Ascending aorta (tissue), 2 donors: ENCODE measurements at regions not wholly inside any gene's neighbourhood (a gene's known extent, or its start where the extent isn't known, plus 50 kb on each side); places are given as distances from the start of the nearest gene placed in this dataset.

Experiments used
- DNase-seq, 2 donors: peaks; one replicate each; pipeline ENCODE4 v3.0.0-alpha.2; 2019; ENCODE audit warnings: low spot score in 2 of 2
- H3K27ac ChIP-seq, 2 donors: fragments of 200-600 bp; sonication (generic); one replicate each; pipeline ENCODE4 v1.5.1; 2016 to 2017; ENCODE audit warnings: mild to moderate bottlenecking in 1 of 2
- H3K27me3 ChIP-seq: fragments of 200-600 bp; sonication (generic); one replicate; pipeline ENCODE4 v1.5.1; 2017
- H3K36me3 ChIP-seq, 2 donors: fragments of 200-600 bp; sonication (generic); one replicate each; pipeline ENCODE4 v1.5.1; 2016
- H3K4me1 ChIP-seq, 2 donors: fragments of 200-600 bp; sonication (generic); one replicate each; pipeline ENCODE4 v1.5.1; 2016 to 2017; ENCODE audit warnings: mild to moderate bottlenecking in 1 of 2
- H3K4me3 ChIP-seq, 2 donors: fragments of 200-600 bp; sonication (generic); one replicate each; pipeline ENCODE4 v1.5.1; 2016 to 2017; ENCODE audit warnings: mild to moderate bottlenecking in 1 of 2
- H3K9me3 ChIP-seq, 2 donors: fragments of 200-600 bp; sonication (generic); one replicate each; pipeline ENCODE4 v1.5.1; 2016
- intact Hi-C: fragments of 100-400 bp; cut with DNase I; formaldehyde crosslinking; loops from one replicate; pipeline ENCODE4 v1.15.1; 2023
- TF ChIP-seq, protein P1 (sequence below), 3 experiments: fragments of 200-600 bp in 2 of 3; fragments of 450-650 bp in 1 of 3; sonication (generic) in 2 of 3; IDR thresholded peaks; one replicate each; pipeline ENCODE4 v1.5.1; 2016 to 2019; ENCODE audit warnings: antibody characterized with exemption in 3 of 3, mild to moderate bottlenecking in 1 of 3, moderate library complexity in 1 of 3

GRCh38 chr22:34903416-34903815, 162.5 kb upstream of the ISX start:
- intact Hi-C loops = no loop called here

GRCh38 chr22:34904486-34904885, 161.5 kb upstream of the ISX start:
- TF ChIP-seq, protein P1, sequence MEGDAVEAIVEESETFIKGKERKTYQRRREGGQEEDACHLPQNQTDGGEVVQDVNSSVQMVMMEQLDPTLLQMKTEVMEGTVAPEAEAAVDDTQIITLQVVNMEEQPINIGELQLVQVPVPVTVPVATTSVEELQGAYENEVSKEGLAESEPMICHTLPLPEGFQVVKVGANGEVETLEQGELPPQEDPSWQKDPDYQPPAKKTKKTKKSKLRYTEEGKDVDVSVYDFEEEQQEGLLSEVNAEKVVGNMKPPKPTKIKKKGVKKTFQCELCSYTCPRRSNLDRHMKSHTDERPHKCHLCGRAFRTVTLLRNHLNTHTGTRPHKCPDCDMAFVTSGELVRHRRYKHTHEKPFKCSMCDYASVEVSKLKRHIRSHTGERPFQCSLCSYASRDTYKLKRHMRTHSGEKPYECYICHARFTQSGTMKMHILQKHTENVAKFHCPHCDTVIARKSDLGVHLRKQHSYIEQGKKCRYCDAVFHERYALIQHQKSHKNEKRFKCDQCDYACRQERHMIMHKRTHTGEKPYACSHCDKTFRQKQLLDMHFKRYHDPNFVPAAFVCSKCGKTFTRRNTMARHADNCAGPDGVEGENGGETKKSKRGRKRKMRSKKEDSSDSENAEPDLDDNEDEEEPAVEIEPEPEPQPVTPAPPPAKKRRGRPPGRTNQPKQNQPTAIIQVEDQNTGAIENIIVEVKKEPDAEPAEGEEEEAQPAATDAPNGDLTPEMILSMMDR (IDR thresholded peaks at IDR 0.05) = no peak
- no peak for DNase-seq
- Histone ChIP-seq H3K27me3 (no peaks in the 10 kb centered on the region), H3K36me3 (no peaks in the 10 kb centered on the region), H3K27ac (no peak overlapping the region), H3K4me3 (no peak overlapping the region), H3K9me3 (no peaks in the 10 kb centered on the region), H3K4me1 (no peaks in the 10 kb centered on the region)
- intact Hi-C loops = no loop called here

More at GRCh38 chr22:34903416-34903815, 162.5 kb upstream of the ISX start:
- no peaks in the 10 kb centered on the region for H3K4me1 ChIP-seq
- H3K9me3 ChIP-seq = no peaks in the 10 kb centered on the region
- no peak overlapping the region for H3K27ac ChIP-seq
- no peaks in the 10 kb centered on the region for H3K27me3 ChIP-seq
- DNase-seq = no peak
- no peaks in the 10 kb centered on the region for H3K36me3 ChIP-seq
- TF ChIP-seq, protein P1 (IDR thresholded peaks at IDR 0.05) = no peak
- H3K4me3 ChIP-seq = no peak overlapping the region

GRCh38 chr22:34913826-34914225, 152.1 kb upstream of the ISX start:
- TF ChIP-seq, protein P1 (IDR thresholded peaks at IDR 0.05) = no peak

DNA sequence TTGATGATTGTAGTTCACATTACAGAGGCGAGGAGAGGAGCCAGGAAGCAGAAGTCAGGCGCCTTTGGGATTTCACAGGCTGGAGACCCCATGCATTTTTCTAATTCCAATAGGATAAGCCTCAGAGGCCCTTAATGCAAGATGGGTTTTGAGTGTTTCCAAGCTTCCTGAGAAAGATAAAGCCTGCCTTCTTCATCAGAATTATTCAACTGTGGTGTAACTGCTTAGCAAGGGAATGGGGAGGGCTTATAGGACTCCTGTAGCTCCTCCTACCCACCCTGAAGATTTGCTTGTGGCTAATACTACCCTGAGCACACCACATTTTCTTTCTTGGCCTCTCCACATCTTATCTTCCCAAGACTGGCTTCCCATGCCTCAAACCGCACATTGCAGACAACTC, 151.1 kb upstream of the ISX start:
- no peaks in the 10 kb centered on the region for H3K9me3 ChIP-seq
- no peak overlapping the region for H3K4me3 ChIP-seq
- H3K4me1 ChIP-seq = no peaks in the 10 kb centered on the region
- H3K36me3 ChIP-seq = no peaks in the 10 kb centered on the region
- no peak for DNase-seq
- TF ChIP-seq, protein P1 (IDR thresholded peaks at IDR 0.05) = no peak
- intact Hi-C loops = no loop called here
- no peaks in the 10 kb centered on the region for H3K27me3 ChIP-seq
- no peak overlapping the region for H3K27ac ChIP-seq

More at GRCh38 chr22:34913826-34914225, 152.1 kb upstream of the ISX start:
- Histone ChIP-seq H3K4me3 (no peak overlapping the region), H3K9me3 (no peaks in the 10 kb centered on the region), H3K27ac (no peak overlapping the region), H3K27me3 (no peaks in the 10 kb centered on the region), H3K4me1 (no peaks in the 10 kb centered on the region), H3K36me3 (no peaks in the 10 kb centered on the region)
- intact Hi-C loops = no loop called here
- no peak for DNase-seq

DNA sequence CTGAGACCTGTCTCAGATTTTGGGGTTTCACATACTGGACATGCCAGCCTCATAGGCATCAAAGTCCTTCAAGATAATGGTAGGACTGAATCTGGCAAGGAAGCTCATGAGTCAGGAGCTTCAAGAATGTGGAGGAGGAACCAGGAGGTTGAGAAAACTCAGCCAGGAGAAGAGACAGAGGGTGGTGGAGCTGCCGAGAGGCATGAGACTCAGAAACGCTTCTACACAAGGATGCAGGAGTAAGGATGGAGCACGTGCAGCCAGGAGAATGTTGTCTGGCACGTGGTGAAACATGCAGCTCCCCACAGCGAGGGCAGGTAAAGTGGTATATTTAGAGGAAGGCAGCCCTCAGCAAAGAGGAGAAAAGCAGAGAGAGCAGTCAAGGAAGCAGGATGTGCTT, 148.7 kb upstream of the ISX start:
- H3K9me3 ChIP-seq = no peaks in the 10 kb centered on the region
- H3K27ac ChIP-seq = no peak overlapping the region
- no peaks in the 10 kb centered on the region for H3K36me3 ChIP-seq
- TF ChIP-seq, protein P1 (IDR thresholded peaks at IDR 0.05) = no peak
- intact Hi-C loops = no loop called here
- H3K4me1 ChIP-seq = no peaks in the 10 kb centered on the region
- H3K4me3 ChIP-seq = no peak overlapping the region
- DNase-seq = no peak
- H3K27me3 ChIP-seq = no peaks in the 10 kb centered on the region

- H3K9me3 ChIP-seq = no peaks in the 10 kb centered on the region
- H3K27me3 ChIP-seq = no peaks in the 10 kb centered on the region
- intact Hi-C loops = no loop called here
- H3K4me3 ChIP-seq = no peak overlapping the region
- no peak overlapping the region for H3K27ac ChIP-seq
- no peaks in the 10 kb centered on the region for H3K4me1 ChIP-seq
- no peaks in the 10 kb centered on the region for H3K36me3 ChIP-seq
- TF ChIP-seq, protein P1 (IDR thresholded peaks at IDR 0.05) = no peak
- DNase-seq = no peak
Measured at GRCh38 chr22:34931026-34931425, 134.9 kb upstream of the ISX start.
